Cardiac muscle cell (in vitro differentiated cells and primary cell): ENCODE measurements at regions not wholly inside any gene's neighbourhood (a gene's known extent, or its start where the extent isn't known, plus 50 kb on each side); places are given as distances from the start of the nearest gene placed in this dataset.

ENCODE experiments used
- DNase-seq, 2 donors: peaks; one replicate each; pipeline versions ENCODE4 v3.0.0 to v3.0.0-alpha.2; 2010 to 2017; ENCODE audit warnings: low read depth in 1 of 2, low spot score in 1 of 2
- H3K27ac ChIP-seq: fragments of 200-600 bp; sonication (generic); 2 replicates; pipeline ENCODE4 v1.5.1; 2016
- H3K27me3 ChIP-seq: fragments of 200-600 bp; sonication (generic); 2 replicates; pipeline ENCODE4 v1.6.0; 2016; ENCODE audit warnings: control low read depth
- H3K36me3 ChIP-seq: fragments of 200-600 bp; sonication (generic); 2 replicates; pipeline ENCODE4 v1.5.1; 2016; ENCODE audit warnings: control low read depth
- H3K4me1 ChIP-seq: fragments of 200-600 bp; sonication (generic); 2 replicates; pipeline ENCODE4 v1.8.1; 2017; ENCODE audit warnings: low read depth, mild to moderate bottlenecking, mixed run types
- H3K4me3 ChIP-seq: fragments of 200-600 bp; sonication (generic); 2 replicates; pipeline ENCODE4 v1.5.1; 2016; ENCODE audit warnings: mild to moderate bottlenecking
- H3K9me3 ChIP-seq: fragments of 200-600 bp; sonication (generic); 2 replicates; pipeline ENCODE4 v1.5.1; 2017; ENCODE audit warnings: low read depth, mild to moderate bottlenecking, control low read depth
- TF ChIP-seq, protein P1 (sequence below): IDR thresholded peaks from 2 replicates; pipeline ENCODE4 v1.5.1; 2012; ENCODE audit warnings: low read depth, mild to moderate bottlenecking, low read length

DNA sequence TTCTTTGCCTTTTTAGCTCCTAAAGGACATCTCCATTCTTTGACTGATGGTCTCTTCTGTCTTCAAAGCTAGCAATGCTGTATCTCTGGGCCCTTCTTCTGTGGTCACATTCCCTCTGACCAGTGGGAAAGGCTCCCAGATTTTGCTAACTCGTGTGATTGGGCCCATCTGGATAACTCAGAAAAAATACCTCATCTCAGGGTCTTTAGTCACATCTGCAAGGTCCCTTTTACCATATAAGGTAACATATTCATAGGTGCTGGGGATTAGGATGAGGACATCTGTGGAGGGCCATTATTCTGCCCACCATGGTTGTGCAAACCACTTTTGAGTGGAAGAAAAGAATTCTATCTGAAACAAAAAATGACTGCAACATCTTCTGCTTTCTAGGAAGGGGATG lies 76.3 kb upstream of the MAMDC2 start:
- no peak overlapping the region for H3K4me3 ChIP-seq
- no peaks in the 10 kb centered on the region for H3K36me3 ChIP-seq
- no peak overlapping the region for H3K27ac ChIP-seq
- no peaks in the 10 kb centered on the region for H3K27me3 ChIP-seq
- no peaks in the 10 kb centered on the region for H3K9me3 ChIP-seq
- no peak for DNase-seq
- TF ChIP-seq, protein P1, sequence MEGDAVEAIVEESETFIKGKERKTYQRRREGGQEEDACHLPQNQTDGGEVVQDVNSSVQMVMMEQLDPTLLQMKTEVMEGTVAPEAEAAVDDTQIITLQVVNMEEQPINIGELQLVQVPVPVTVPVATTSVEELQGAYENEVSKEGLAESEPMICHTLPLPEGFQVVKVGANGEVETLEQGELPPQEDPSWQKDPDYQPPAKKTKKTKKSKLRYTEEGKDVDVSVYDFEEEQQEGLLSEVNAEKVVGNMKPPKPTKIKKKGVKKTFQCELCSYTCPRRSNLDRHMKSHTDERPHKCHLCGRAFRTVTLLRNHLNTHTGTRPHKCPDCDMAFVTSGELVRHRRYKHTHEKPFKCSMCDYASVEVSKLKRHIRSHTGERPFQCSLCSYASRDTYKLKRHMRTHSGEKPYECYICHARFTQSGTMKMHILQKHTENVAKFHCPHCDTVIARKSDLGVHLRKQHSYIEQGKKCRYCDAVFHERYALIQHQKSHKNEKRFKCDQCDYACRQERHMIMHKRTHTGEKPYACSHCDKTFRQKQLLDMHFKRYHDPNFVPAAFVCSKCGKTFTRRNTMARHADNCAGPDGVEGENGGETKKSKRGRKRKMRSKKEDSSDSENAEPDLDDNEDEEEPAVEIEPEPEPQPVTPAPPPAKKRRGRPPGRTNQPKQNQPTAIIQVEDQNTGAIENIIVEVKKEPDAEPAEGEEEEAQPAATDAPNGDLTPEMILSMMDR: no peak
- H3K4me1 ChIP-seq: no peaks in the 10 kb centered on the region

DNA sequence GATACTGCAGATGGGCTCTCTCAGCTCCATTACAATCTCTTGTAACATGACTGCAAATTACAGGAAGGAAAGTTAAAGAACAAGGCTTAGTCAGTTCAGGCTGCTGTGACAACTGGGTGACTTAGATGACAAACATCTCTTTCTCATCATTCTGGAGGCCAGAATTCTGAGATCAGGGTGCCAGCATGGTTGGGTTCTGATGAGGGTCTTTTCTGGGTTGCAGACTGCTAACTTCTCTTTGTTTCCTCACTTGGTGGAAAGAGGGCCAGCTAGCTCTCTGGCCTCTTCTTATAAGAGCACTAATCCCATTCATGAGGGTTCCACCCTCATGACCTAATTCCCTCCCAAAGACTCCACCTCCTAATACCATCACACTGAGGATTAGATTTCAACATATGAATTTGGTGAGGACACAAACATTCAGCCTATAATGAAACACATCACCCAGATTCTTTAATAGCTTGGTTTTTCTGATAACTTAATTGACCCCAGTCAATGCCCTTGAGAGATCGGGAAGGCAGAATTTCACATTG lies 73.6 kb upstream of the MAMDC2 start:
- H3K4me3 ChIP-seq: no peak overlapping the region
- TF ChIP-seq, protein P1: no peak
- no peak for DNase-seq
- no peaks in the 10 kb centered on the region for H3K4me1 ChIP-seq
- no peaks in the 10 kb centered on the region for H3K27me3 ChIP-seq
- no peaks in the 10 kb centered on the region for H3K36me3 ChIP-seq
- no peaks in the 10 kb centered on the region for H3K9me3 ChIP-seq
- no peak overlapping the region for H3K27ac ChIP-seq

DNA sequence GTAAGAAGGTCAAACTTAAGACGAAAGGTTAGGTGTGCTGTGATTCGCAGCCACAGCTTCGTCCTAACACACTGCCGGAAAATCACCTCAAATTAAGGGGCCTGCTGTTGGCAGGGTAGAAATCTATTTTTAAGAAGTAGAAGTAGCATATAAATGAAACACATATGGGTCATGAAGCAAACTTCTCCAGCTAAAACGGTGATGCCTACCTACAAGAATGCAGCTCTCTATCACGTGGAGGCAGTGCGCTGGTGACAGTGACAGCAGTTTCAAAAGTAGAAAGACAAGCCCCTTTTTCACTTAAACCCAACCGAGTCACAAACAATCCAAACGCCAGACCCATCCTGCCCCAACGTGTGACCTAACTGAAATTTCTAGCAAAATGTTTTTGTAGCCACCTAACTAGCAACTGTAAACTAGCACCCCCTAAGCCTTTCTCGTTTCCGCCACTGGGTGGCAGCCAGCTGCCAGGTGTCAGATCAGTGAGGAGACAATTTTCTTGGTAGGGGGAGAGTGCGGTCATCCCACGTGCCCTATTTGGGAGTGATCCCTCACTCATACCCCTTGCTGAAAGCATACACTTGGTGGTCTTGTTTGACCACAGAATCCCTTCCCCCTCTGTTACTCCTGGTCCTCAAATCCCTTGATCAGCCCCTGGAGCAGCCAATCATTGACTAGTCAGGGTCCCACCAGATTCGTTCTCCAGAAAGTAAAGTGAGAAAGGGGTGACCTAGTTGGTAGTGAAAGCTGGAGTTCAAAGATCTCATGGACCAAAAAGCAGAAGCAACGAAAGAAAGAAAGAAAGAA lies 71.8 kb upstream of the MAMDC2 start:
- DNase-seq: peak; percentile 62 to 72
- Histone ChIP-seq H3K27ac (no peak overlapping the region), H3K9me3 (no peaks in the 10 kb centered on the region), H3K27me3 (no peaks in the 10 kb centered on the region), H3K4me1 (no peaks in the 10 kb centered on the region), H3K4me3 (no peak overlapping the region), H3K36me3 (no peaks in the 10 kb centered on the region)
- TF ChIP-seq, protein P1: peak; percentile 95

DNA sequence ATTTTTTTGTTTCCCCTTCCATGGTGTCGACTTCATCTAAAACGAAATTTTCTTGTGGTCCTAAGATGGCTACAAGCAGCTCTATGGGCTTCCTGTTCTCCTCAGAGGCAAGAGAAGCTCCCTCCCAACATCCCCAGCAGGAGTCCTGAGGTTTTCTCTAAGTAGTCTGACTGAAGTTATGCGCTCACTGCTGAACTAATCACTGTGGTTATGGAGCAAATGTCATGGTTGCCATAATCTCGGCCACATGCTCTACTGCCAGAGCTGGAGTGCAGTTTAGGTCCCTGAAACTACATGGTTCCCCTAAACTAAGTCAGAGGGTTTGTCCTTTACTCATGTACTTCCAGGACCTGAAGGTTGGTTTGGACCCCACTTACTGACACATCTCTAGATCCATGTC lies 68.0 kb upstream of the MAMDC2 start:
- no peak overlapping the region for H3K4me3 ChIP-seq
- no peaks in the 10 kb centered on the region for H3K9me3 ChIP-seq
- no peaks in the 10 kb centered on the region for H3K27me3 ChIP-seq
- TF ChIP-seq, protein P1: no peak
- no peak overlapping the region for H3K27ac ChIP-seq
- no peaks in the 10 kb centered on the region for H3K36me3 ChIP-seq
- peak in 1 of 2 donors; percentile 22 for DNase-seq
- H3K4me1 ChIP-seq: no peaks in the 10 kb centered on the region

DNA sequence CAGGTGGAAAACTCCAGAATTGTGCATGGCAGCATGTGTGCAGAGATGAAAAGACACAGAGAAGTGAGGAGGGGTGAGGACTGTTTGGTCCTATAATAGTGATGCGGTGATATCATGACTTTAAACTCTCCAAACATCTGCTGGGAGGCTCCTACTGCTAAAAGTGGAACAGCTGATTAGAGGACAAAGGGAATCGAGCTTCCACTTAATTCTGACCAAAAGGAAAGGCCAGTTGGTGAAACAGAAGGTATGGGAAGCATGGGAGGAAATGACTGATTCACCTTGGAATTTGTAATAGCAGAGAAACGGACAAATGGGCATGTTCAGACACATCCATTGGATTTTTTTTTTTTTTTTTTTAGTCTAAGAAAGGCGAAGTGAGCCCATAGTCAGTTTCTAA lies 67.5 kb upstream of the MAMDC2 start:
- TF ChIP-seq, protein P1: no peak
- no peak overlapping the region for H3K27ac ChIP-seq
- H3K36me3 ChIP-seq: no peaks in the 10 kb centered on the region

More for the DNA sequence above, 67.5 kb upstream of the MAMDC2 start:
- Histone ChIP-seq H3K9me3 (no peaks in the 10 kb centered on the region), H3K4me3 (no peak overlapping the region), H3K27me3 (no peaks in the 10 kb centered on the region), H3K4me1 (no peaks in the 10 kb centered on the region)
- peak in 1 of 2 donors; percentile 90 for DNase-seq
